Fibroblast of lung (primary cell): ENCODE measurements at regions not wholly inside any gene's neighbourhood (a gene's known extent, or its start where the extent isn't known, plus 50 kb on each side); places are given as distances from the start of the nearest gene placed in this dataset.

Source experiments
- EZH2 ChIP-seq: IDR thresholded peaks from 2 replicates; pipeline ENCODE4 v1.5.1; 2012; ENCODE audit warnings: low read length, control low read depth, mild to moderate bottlenecking; ENCODE audit errors: missing control alignments
- TF ChIP-seq, protein P1 (sequence below), 2 donors: IDR thresholded peaks in 1 of 2; conservative IDR thresholded peaks in 1 of 2; 1 replicate in 1 of 2; 2 replicates in 1 of 2; pipeline ENCODE4 v1.5.1; 2011 to 2012; ENCODE audit warnings: low read length in 2 of 2, control low read depth in 1 of 2, inconsistent platforms in 1 of 2, low read depth in 1 of 2, mild to moderate bottlenecking in 1 of 2

- TF ChIP-seq, protein P1, sequence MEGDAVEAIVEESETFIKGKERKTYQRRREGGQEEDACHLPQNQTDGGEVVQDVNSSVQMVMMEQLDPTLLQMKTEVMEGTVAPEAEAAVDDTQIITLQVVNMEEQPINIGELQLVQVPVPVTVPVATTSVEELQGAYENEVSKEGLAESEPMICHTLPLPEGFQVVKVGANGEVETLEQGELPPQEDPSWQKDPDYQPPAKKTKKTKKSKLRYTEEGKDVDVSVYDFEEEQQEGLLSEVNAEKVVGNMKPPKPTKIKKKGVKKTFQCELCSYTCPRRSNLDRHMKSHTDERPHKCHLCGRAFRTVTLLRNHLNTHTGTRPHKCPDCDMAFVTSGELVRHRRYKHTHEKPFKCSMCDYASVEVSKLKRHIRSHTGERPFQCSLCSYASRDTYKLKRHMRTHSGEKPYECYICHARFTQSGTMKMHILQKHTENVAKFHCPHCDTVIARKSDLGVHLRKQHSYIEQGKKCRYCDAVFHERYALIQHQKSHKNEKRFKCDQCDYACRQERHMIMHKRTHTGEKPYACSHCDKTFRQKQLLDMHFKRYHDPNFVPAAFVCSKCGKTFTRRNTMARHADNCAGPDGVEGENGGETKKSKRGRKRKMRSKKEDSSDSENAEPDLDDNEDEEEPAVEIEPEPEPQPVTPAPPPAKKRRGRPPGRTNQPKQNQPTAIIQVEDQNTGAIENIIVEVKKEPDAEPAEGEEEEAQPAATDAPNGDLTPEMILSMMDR (conservative IDR thresholded peaks at IDR 0.05 in 1 of 2, IDR thresholded peaks at IDR 0.05 in 1 of 2; ENCODE audit: low read depth in 1 of 2, low read length in 2 of 2), result no peak
- no peak for TF ChIP-seq EZH2
Measured at GRCh38 chr11:98029832-98030231, 990.9 kb upstream of the CNTN5 start.
